IMR-90 (cell line): ENCODE measurements at regions not wholly inside any gene's neighbourhood (a gene's known extent, or its start where the extent isn't known, plus 50 kb on each side); places are given as distances from the start of the nearest gene placed in this dataset.

Source experiments
- ATAC-seq: fragments of 200-7000 bp; cut with Tn5 transposase; 2 replicates; pipeline ENCODE4 v1.9.1; 2020; ENCODE audit warnings: low read depth, mild to moderate bottlenecking, moderate library complexity
- BruUV-seq: library from RNA; stranded (reverse); fragments of 400-500 nt; replicated peaks from 2 replicates; lab custom pipeline; 2021; lab: Mats Ljungman, UMichigan
- CTCF ChIA-PET: fragments of 300-600 bp; formaldehyde crosslinking; extraction: SDS; loops from one replicate; lab custom pipeline; 2021; ENCODE audit warnings: antibody characterized with exemption; lab: Yijun Ruan, JAX
- POLR2A ChIA-PET: fragments of 300-600 bp; sonication (Branson Sonifier 250); formaldehyde crosslinking; loops from one replicate; lab custom pipeline; 2022; ENCODE audit warnings: antibody characterized with exemption; ENCODE audit not compliant: unreplicated experiment; lab: Charles Lee
- DNase-seq: peaks from one replicate; pipeline ENCODE4 v3.0.0; 2013
- H2AFZ ChIP-seq: replicated peaks from 2 replicates; pipeline ENCODE3; 2013; ENCODE audit warnings: low read length, mild to moderate bottlenecking; ENCODE audit not compliant: poor library complexity
- H2AK5ac ChIP-seq: 2 replicates; pipeline ENCODE4 v1.6.1; 2013; ENCODE audit warnings: low read depth, low read length, inconsistent platforms
- H2AK9ac ChIP-seq: replicated peaks from 2 replicates; pipeline ENCODE3; 2013; ENCODE audit warnings: mild to moderate bottlenecking, low read depth, low read length, moderate library complexity; ENCODE audit not compliant: poor library complexity
- H2BK120ac ChIP-seq: 2 replicates; pipeline ENCODE4 v1.6.1; 2013; ENCODE audit warnings: low read depth, low read length, inconsistent platforms
- H2BK15ac ChIP-seq: 3 replicates; pipeline ENCODE4 v1.6.1; 2013; ENCODE audit warnings: low read depth, low read length, inconsistent platforms
- H2BK20ac ChIP-seq: 2 replicates; pipeline ENCODE4 v1.6.1; 2013; ENCODE audit warnings: low read depth, mild to moderate bottlenecking, inconsistent platforms, low read length, moderate library complexity
- H2BK5ac ChIP-seq: 2 replicates; pipeline ENCODE4 v1.6.1; 2013; ENCODE audit warnings: mild to moderate bottlenecking, low read depth, low read length, inconsistent platforms; ENCODE audit not compliant: poor library complexity, severe bottlenecking
- H3K14ac ChIP-seq: replicated peaks from 2 replicates; pipeline ENCODE4 v1.6.1; 2013; ENCODE audit warnings: low read depth, low read length, inconsistent platforms
- H3K18ac ChIP-seq: 2 replicates; pipeline ENCODE4 v1.6.1; 2013; ENCODE audit warnings: low read depth, low read length, control low read depth
- H3K23ac ChIP-seq: 2 replicates; pipeline ENCODE4 v1.6.1; 2013; ENCODE audit warnings: low read depth, low read length, inconsistent platforms
- H3K27ac ChIP-seq: 2 replicates; pipeline ENCODE4 v1.5.1; 2013; ENCODE audit warnings: mild to moderate bottlenecking, control low read depth, low read length; ENCODE audit not compliant: insufficient read depth
- H3K27me3 ChIP-seq: 2 replicates; pipeline ENCODE4 v1.6.1; 2013; ENCODE audit warnings: low read length; ENCODE audit not compliant: control insufficient read depth, insufficient read depth
- H3K36me3 ChIP-seq: 2 replicates; pipeline ENCODE4 v1.6.1; 2013; ENCODE audit warnings: low read length, mixed read lengths; ENCODE audit not compliant: control insufficient read depth, insufficient read depth
- H3K4ac ChIP-seq: 2 replicates; pipeline ENCODE4 v1.6.1; 2013; ENCODE audit warnings: low read depth, low read length, inconsistent platforms
- H3K4me1 ChIP-seq: 2 replicates; pipeline ENCODE4 v1.6.1; 2013; ENCODE audit warnings: low read length, mixed read lengths; ENCODE audit not compliant: control insufficient read depth, insufficient read depth
- H3K4me2 ChIP-seq: 2 replicates; pipeline ENCODE4 v1.6.1; 2013; ENCODE audit warnings: low read depth, mild to moderate bottlenecking, control low read depth, low read length, moderate library complexity
- H3K4me3 ChIP-seq: 2 replicates; pipeline ENCODE4 v1.5.1; 2013; ENCODE audit warnings: low read depth, mild to moderate bottlenecking, control low read depth, low read length, moderate library complexity; ENCODE audit not compliant: insufficient read depth
- H3K56ac ChIP-seq: 2 replicates; pipeline ENCODE4 v1.6.1; 2013; ENCODE audit warnings: low read length, inconsistent platforms; ENCODE audit not compliant: insufficient read depth; ENCODE audit errors: extremely low read depth
- H3K79me1 ChIP-seq, 2 experiments: 2 replicates each; pipeline ENCODE4 v1.6.1; 2013; ENCODE audit warnings: low read length in 2 of 2, inconsistent platforms in 1 of 2, low read depth in 1 of 2
- H3K9ac ChIP-seq: 2 replicates; pipeline ENCODE4 v1.6.1; 2013; ENCODE audit warnings: low read depth, low read length, control low read depth
- H3K9me1 ChIP-seq: 2 replicates; pipeline ENCODE4 v1.6.1; 2013; ENCODE audit warnings: low read length, inconsistent platforms; ENCODE audit not compliant: insufficient read depth
- H3K9me3 ChIP-seq: 2 replicates; pipeline ENCODE4 v1.6.1; 2013; ENCODE audit warnings: low read length; ENCODE audit not compliant: control insufficient read depth, insufficient read depth
- H4K20me1 ChIP-seq: 2 replicates; pipeline ENCODE4 v1.6.1; 2013; ENCODE audit warnings: low read length, inconsistent platforms; ENCODE audit not compliant: insufficient read depth
- H4K5ac ChIP-seq: 2 replicates; pipeline ENCODE4 v1.6.1; 2013; ENCODE audit warnings: mild to moderate bottlenecking, low read depth, low read length, control low read depth
- H4K8ac ChIP-seq, 2 experiments: 2 replicates each; pipeline ENCODE4 v1.6.1; 2013; ENCODE audit warnings: low read depth in 2 of 2, low read length in 2 of 2, control low read depth in 1 of 2, inconsistent platforms in 1 of 2
- H4K91ac ChIP-seq: 2 replicates; pipeline ENCODE4 v1.6.1; 2013; ENCODE audit warnings: low read depth, low read length, inconsistent platforms; ENCODE audit not compliant: insufficient read depth
- BHLHE40 ChIP-seq: fragments of 150-350 bp; IDR thresholded peaks from 2 replicates; pipeline ENCODE4 v1.6.1; 2016; ENCODE audit warnings: mild to moderate bottlenecking, low read depth, low read length
- ELK1 ChIP-seq: fragments of 150-350 bp; IDR thresholded peaks from 2 replicates; pipeline ENCODE4 v1.6.1; 2016; ENCODE audit warnings: low read depth, mild to moderate bottlenecking, low read length, moderate library complexity, borderline replicate concordance
- FOS ChIP-seq: fragments of 150-350 bp; IDR thresholded peaks from 2 replicates; pipeline ENCODE4 v1.6.1; 2016; ENCODE audit warnings: low read depth, low read length
- MAZ ChIP-seq: IDR thresholded peaks from 2 replicates; pipeline ENCODE4 v1.6.1; 2012; ENCODE audit warnings: low read depth, mild to moderate bottlenecking, low read length, improper control_type of control experiment, moderate library complexity, borderline replicate concordance
- NFE2L2 ChIP-seq: fragments of 150-350 bp; IDR thresholded peaks from 2 replicates; pipeline ENCODE4 v1.6.1; 2016; ENCODE audit warnings: low read depth, mild to moderate bottlenecking, low read length
- RFX5 ChIP-seq: IDR thresholded peaks from 2 replicates; pipeline ENCODE4 v1.8.0; 2012; ENCODE audit warnings: low read depth, mild to moderate bottlenecking, low read length, moderate library complexity
- WGBS, 2 experiments: methylation state at CpG; one replicate each; pipeline versions ENCODE4 v1.1.5 to v1.1.7; 2013; ENCODE audit warnings: missing lambda C conversion rate in 2 of 2; ENCODE audit not compliant: insufficient read length in 1 of 2; ENCODE audit errors: extremely low coverage in 2 of 2; 5-methylcytosine and 5-hydroxymethylcytosine counted together
- dilution Hi-C: fragments of 300-500 bp; cut with HindIII; formaldehyde crosslinking; loops from one replicate; pipeline ENCODE4 v1.14.3; 2018; ENCODE audit warnings: low sequenced_read_pairs; ENCODE audit not compliant: unreplicated experiment
- in situ Hi-C: fragments of 300-500 bp; cut with MboI; formaldehyde crosslinking; loops from 3 replicates; pipeline ENCODE4 v1.14.3; 2019; ENCODE audit warnings: low sequenced_read_pairs, inconsistent platforms, mixed read lengths
- intact Hi-C: fragments of 100-400 bp; cut with micrococcal nuclease; formaldehyde crosslinking; loops from 2 replicates; pipeline ENCODE4 v1.10.0; 2022
- TF ChIP-seq, protein P1 (sequence below): conservative IDR thresholded peaks from 2 replicates; pipeline ENCODE4 v1.5.1; 2012; ENCODE audit warnings: mild to moderate bottlenecking, low read depth, low read length, improper control_type of control experiment

GRCh38 chr3:27907929-27908328 lies 185.8 kb upstream of the EOMES start:
- Histone ChIP-seq H3K14ac (no peak overlapping the region), H4K20me1 (no peaks in the 10 kb centered on the region), H3K36me3 (no peaks in the 10 kb centered on the region), H3K4me2 (no peak overlapping the region), H4K8ac (no peak overlapping the region), H4K91ac (no peak overlapping the region), H2BK5ac (no peak overlapping the region), H3K56ac (no peak overlapping the region), H2BK15ac (no peak overlapping the region), H3K4me3 (no peak overlapping the region), H2BK120ac (no peak overlapping the region), H2AK9ac (no peak overlapping the region), H3K23ac (no peak overlapping the region), H2AK5ac (no peak overlapping the region), H3K9me1 (no peaks in the 10 kb centered on the region), H3K79me1 (no peaks in the 10 kb centered on the region), H3K4ac (no peak overlapping the region), H3K4me1 (no peaks in the 10 kb centered on the region), H3K27me3 (no peaks in the 10 kb centered on the region), H3K9ac (no peak overlapping the region), H3K27ac (no peak overlapping the region), H3K18ac (no peak overlapping the region), H2AFZ (no peak overlapping the region), H4K5ac (no peak overlapping the region), H2BK20ac (no peak overlapping the region), H3K9me3 (no peaks in the 10 kb centered on the region)
- WGBS, 2 experiments: no CpG with 5 or more reads among the region's 4 CpGs
- ChIA-PET CTCF (no interaction called here), POLR2A (no interaction called here)
- TF ChIP-seq FOS: no peak
- TF ChIP-seq NFE2L2: no peak
- TF ChIP-seq ELK1: no peak
- TF ChIP-seq BHLHE40: no peak
- TF ChIP-seq RFX5: no peak
- TF ChIP-seq, protein P1, sequence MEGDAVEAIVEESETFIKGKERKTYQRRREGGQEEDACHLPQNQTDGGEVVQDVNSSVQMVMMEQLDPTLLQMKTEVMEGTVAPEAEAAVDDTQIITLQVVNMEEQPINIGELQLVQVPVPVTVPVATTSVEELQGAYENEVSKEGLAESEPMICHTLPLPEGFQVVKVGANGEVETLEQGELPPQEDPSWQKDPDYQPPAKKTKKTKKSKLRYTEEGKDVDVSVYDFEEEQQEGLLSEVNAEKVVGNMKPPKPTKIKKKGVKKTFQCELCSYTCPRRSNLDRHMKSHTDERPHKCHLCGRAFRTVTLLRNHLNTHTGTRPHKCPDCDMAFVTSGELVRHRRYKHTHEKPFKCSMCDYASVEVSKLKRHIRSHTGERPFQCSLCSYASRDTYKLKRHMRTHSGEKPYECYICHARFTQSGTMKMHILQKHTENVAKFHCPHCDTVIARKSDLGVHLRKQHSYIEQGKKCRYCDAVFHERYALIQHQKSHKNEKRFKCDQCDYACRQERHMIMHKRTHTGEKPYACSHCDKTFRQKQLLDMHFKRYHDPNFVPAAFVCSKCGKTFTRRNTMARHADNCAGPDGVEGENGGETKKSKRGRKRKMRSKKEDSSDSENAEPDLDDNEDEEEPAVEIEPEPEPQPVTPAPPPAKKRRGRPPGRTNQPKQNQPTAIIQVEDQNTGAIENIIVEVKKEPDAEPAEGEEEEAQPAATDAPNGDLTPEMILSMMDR: no peak
- no peak for TF ChIP-seq MAZ
- intact Hi-C loops: no loop called here
- BruUV-seq: no TSS peak
- dilution Hi-C loops: no loop called here
- DNase-seq: no peak
- no peak for ATAC-seq
- in situ Hi-C loops: no loop called here
